Epithelial cell of esophagus (primary cell): ENCODE measurements at regions not wholly inside any gene's neighbourhood (a gene's known extent, or its start where the extent isn't known, plus 50 kb on each side); places are given as distances from the start of the nearest gene placed in this dataset.

Source experiments
- DNase-seq: peaks from one replicate; pipeline ENCODE4 v3.0.0; 2010; ENCODE audit warnings: low read depth
- H3K4me3 ChIP-seq: 2 replicates; pipeline ENCODE4 v1.5.1; 2011; ENCODE audit warnings: mild to moderate bottlenecking, low read length, control low read depth
- CTCF ChIP-seq: IDR thresholded peaks from 2 replicates; pipeline ENCODE4 v1.5.1; 2011; ENCODE audit warnings: low read depth, mild to moderate bottlenecking, low read length, control low read depth, inconsistent platforms; ENCODE audit not compliant: insufficient read depth; ENCODE audit errors: missing control alignments

DNA sequence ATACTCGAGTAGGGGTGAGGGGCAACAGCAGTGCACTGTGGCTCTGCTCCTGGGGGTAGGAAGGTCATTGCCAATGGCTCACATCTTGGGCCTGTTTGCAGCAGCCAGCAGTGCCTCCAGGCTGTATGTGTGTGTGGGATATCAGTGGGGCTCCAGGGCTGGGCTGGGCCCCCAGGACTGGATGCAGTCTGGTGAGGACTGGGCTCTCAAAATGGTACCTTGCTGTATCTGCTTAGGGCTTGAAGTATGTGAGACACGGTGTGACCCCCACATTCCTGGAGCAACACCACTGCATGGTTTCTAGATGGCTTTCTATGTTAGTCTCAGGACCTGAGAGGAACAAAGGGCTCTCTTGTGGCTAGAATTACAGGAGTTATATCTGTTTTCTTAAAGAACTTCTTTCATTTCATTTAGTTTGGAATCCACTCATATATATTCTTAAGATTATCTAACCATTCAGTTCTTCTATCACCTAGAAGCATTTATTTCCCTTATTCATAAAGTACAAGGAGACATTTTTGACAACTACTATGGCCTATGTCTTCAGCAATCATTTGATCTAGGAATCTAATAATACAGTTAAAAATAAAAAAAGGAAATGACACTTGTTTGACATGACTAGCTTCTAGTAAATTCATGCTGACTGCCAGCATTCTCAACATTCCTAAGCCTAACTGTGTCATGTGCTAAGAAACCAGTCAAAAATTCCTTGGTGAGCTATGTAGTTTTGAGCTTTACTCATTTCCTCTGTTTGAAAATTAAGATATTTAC lies 443.2 kb upstream of the SEMA3A start:
- no peak for TF ChIP-seq CTCF
- H3K4me3 ChIP-seq: no peak overlapping the region
- DNase-seq: peak; percentile 81

DNA sequence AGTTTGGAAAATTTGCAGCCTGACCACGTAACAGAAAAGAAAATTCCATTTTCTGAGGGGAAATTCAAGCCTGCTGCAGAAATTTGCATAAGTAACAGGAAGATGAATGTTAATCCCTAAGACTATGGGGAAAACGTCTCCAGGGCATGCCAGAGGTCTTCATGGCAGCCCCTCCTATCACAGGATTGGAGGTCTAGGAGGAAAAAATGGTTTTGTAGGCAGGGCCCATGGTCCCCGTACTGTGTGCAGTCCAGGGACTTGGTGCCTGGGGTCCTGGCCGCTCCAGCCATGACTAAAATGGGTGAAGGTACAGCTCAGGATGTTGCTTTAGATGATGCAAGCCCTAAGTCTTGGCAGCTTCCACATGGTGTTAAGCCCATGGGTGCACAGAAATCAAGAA lies 437.3 kb upstream of the SEMA3A start:
- no peak for DNase-seq
- H3K4me3 ChIP-seq: no peak overlapping the region
- no peak for TF ChIP-seq CTCF

GRCh38 chr7:84629640-84630318 lies 435.2 kb upstream of the SEMA3A start:
- DNase-seq: peak; percentile 61
- no peak for TF ChIP-seq CTCF
- H3K4me3 ChIP-seq: no peak overlapping the region

- no peak for TF ChIP-seq CTCF
- no peak overlapping the region for H3K4me3 ChIP-seq
- DNase-seq: peak; percentile 18
Measured at GRCh38 chr7:84629216-84629615, 434.6 kb upstream of the SEMA3A start.

DNA sequence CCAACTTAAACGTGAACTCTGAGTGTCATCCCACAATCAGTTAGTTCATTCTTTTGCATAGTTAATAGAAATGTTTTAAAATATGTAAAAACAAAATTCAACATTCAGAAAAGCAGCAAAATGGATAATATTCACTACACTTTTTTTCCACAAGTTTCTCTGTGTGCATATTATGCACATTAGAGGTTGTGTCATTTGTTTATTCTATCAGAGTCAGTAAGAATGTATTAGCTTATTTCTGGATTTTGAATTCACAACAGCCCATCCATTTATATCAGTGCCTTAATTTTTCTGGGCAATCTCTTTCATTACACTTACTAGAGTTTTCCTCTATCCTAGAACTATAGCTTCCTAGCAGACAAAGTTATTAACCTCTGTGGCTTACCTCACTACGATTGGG lies 432.7 kb upstream of the SEMA3A start:
- H3K4me3 ChIP-seq: no peak overlapping the region
- TF ChIP-seq CTCF: no peak
- no peak for DNase-seq

DNA sequence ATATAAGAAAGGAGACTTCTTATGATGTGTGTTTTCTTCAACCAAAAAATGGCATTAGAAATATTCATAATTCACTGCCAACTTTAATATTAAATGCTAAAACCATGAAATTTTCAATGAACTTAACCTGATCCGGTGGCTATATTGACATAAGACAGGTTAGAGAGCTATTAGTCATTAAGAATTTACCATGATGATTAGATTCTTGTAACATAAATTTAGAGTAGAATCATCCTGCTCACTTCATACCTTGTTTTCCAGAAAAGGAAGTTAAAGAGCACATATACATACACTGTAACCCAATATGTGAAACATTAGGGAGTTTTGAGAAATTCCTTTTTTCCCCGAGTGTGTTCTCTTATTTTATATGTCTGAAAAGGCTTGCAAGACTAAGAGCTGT lies 430.3 kb upstream of the SEMA3A start:
- DNase-seq: peak; percentile 9
- H3K4me3 ChIP-seq: no peak overlapping the region
- no peak for TF ChIP-seq CTCF
